ENCODE measurements at regions not wholly inside any gene's neighbourhood (a gene's known extent, or its start where the extent isn't known, plus 50 kb on each side); places are given as distances from the start of the nearest gene placed in this dataset.

DNA sequence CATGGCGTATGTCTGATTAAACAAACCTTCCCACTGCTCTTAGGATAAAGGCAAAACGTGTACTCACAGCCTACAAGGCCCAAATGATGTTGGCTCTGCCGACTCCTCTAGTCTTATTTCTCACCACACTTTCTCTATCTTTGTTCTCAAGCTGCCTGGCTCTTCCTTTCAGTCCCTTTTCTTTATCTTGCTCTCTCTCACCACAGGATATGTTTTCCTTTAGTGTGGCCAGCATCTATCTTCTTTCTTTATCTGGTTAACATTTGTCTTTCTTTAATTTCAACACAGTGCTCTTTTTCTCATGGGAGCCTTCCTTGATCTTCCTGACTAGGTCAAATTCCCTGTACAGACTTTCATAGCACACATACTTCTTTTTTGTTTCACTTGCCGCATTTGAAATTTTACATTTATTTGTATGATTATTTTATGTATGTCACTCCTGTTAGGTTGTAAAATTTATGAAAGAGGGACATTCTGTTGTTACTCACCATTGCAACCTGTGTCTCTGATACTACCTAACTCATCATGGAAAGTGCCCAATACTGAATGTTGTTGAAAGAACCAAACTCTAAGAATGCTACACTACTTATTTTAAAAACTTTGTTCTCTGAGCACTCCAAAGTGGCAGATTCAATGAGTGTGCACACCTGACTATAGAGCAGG lies 328.9 kb upstream of the CBLB start:
- ATAC-seq: no peak
- TF ChIP-seq ZFP30 (CRISPR knock-in tag; IDR thresholded peaks at IDR 0.05) (no peak), ZNF565 (CRISPR knock-in tag; conservative IDR thresholded peaks at IDR 0.05; ENCODE audit: low read depth) (no peak), ARNTL (CRISPR knock-in tag; IDR thresholded peaks at IDR 0.05; ENCODE audit: borderline replicate concordance, low read depth) (no peak), ZNF70 (CRISPR knock-in tag; IDR thresholded peaks at IDR 0.05) (no peak), TOX (CRISPR knock-in tag; IDR thresholded peaks at IDR 0.05; ENCODE audit: borderline replicate concordance) (no peak), BACH2 (CRISPR knock-in tag; IDR thresholded peaks at IDR 0.05; ENCODE audit: borderline replicate concordance) (no peak), ZC3H10 (CRISPR knock-in tag; IDR thresholded peaks at IDR 0.05) (no peak), TCF4 (CRISPR knock-in tag; IDR thresholded peaks at IDR 0.05; ENCODE audit: borderline replicate concordance) (no peak)
- TF ChIP-seq, protein P1, sequence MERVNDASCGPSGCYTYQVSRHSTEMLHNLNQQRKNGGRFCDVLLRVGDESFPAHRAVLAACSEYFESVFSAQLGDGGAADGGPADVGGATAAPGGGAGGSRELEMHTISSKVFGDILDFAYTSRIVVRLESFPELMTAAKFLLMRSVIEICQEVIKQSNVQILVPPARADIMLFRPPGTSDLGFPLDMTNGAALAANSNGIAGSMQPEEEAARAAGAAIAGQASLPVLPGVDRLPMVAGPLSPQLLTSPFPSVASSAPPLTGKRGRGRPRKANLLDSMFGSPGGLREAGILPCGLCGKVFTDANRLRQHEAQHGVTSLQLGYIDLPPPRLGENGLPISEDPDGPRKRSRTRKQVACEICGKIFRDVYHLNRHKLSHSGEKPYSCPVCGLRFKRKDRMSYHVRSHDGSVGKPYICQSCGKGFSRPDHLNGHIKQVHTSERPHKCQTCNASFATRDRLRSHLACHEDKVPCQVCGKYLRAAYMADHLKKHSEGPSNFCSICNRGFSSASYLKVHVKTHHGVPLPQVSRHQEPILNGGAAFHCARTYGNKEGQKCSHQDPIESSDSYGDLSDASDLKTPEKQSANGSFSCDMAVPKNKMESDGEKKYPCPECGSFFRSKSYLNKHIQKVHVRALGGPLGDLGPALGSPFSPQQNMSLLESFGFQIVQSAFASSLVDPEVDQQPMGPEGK (CRISPR knock-in tag; IDR thresholded peaks at IDR 0.05; ENCODE audit: borderline replicate concordance): no peak

DNA sequence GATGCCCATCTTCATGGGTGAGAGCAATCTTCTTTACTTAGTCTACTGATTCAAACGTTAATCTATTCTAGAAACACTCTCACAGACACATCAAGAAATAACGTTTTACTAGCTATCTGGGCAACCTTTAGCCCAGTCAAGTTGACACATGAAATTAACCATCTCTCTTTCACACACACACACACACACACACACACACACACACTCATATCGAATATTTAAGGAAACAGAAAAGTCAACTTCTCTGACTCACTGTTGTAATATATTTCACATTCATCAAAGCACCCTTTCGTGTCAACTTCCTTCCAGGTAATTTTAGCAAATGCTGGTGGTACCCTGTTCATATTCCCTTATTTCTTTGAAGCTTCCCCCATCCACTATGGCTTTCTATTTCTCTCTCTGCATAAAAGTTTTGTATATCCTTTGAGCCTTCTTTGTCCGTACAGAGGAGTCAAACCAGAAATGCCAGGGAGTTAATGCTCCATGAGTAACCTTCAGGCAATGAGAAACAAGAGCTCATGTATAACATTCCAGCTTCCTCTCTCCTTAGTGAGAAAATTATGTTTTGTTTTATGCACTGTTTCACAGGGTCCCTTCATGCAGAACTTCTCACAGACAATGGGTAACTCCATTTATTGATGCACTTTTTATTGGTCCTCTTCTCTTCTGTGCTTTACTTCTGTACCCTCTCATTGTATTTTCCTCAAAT lies 335.5 kb upstream of the CBLB start:
- TF ChIP-seq PPARA (CRISPR knock-in tag; IDR thresholded peaks at IDR 0.05; ENCODE audit: borderline replicate concordance): no peak
- no peak for TF ChIP-seq BACH2 (CRISPR knock-in tag; IDR thresholded peaks at IDR 0.05; ENCODE audit: borderline replicate concordance)
- TF ChIP-seq ZNF8 (CRISPR knock-in tag; IDR thresholded peaks at IDR 0.05): no peak
- no peak for TF ChIP-seq ZFP3 (CRISPR knock-in tag; IDR thresholded peaks at IDR 0.05)
- TF ChIP-seq RARB (CRISPR knock-in tag; IDR thresholded peaks at IDR 0.05): no peak
- TF ChIP-seq, protein P2, sequence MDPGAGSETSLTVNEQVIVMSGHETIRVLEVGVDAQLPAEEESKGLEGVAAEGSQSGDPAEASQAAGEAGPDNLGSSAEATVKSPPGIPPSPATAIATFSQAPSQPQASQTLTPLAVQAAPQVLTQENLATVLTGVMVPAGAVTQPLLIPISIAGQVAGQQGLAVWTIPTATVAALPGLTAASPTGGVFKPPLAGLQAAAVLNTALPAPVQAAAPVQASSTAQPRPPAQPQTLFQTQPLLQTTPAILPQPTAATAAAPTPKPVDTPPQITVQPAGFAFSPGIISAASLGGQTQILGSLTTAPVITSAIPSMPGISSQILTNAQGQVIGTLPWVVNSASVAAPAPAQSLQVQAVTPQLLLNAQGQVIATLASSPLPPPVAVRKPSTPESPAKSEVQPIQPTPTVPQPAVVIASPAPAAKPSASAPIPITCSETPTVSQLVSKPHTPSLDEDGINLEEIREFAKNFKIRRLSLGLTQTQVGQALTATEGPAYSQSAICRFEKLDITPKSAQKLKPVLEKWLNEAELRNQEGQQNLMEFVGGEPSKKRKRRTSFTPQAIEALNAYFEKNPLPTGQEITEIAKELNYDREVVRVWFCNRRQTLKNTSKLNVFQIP (CRISPR knock-in tag; IDR thresholded peaks at IDR 0.05; ENCODE audit: borderline replicate concordance, low read depth): no peak
- TF ChIP-seq, protein P3, sequence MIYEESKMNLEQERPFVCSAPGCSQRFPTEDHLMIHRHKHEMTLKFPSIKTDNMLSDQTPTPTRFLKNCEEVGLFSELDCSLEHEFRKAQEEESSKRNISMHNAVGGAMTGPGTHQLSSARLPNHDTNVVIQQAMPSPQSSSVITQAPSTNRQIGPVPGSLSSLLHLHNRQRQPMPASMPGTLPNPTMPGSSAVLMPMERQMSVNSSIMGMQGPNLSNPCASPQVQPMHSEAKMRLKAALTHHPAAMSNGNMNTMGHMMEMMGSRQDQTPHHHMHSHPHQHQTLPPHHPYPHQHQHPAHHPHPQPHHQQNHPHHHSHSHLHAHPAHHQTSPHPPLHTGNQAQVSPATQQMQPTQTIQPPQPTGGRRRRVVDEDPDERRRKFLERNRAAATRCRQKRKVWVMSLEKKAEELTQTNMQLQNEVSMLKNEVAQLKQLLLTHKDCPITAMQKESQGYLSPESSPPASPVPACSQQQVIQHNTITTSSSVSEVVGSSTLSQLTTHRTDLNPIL (CRISPR knock-in tag; IDR thresholded peaks at IDR 0.05; ENCODE audit: low read depth): no peak
- TF ChIP-seq, protein P4, sequence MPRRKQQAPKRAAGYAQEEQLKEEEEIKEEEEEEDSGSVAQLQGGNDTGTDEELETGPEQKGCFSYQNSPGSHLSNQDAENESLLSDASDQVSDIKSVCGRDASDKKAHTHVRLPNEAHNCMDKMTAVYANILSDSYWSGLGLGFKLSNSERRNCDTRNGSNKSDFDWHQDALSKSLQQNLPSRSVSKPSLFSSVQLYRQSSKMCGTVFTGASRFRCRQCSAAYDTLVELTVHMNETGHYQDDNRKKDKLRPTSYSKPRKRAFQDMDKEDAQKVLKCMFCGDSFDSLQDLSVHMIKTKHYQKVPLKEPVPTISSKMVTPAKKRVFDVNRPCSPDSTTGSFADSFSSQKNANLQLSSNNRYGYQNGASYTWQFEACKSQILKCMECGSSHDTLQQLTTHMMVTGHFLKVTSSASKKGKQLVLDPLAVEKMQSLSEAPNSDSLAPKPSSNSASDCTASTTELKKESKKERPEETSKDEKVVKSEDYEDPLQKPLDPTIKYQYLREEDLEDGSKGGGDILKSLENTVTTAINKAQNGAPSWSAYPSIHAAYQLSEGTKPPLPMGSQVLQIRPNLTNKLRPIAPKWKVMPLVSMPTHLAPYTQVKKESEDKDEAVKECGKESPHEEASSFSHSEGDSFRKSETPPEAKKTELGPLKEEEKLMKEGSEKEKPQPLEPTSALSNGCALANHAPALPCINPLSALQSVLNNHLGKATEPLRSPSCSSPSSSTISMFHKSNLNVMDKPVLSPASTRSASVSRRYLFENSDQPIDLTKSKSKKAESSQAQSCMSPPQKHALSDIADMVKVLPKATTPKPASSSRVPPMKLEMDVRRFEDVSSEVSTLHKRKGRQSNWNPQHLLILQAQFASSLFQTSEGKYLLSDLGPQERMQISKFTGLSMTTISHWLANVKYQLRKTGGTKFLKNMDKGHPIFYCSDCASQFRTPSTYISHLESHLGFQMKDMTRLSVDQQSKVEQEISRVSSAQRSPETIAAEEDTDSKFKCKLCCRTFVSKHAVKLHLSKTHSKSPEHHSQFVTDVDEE (CRISPR knock-in tag; IDR thresholded peaks at IDR 0.05): no peak
- no peak for TF ChIP-seq ZFP30 (CRISPR knock-in tag; IDR thresholded peaks at IDR 0.05)
- TF ChIP-seq CSDC2 (CRISPR knock-in tag; IDR thresholded peaks at IDR 0.05): no peak
- no peak for TF ChIP-seq ZC3H10 (CRISPR knock-in tag; IDR thresholded peaks at IDR 0.05)
- no peak for TF ChIP-seq ARNTL (CRISPR knock-in tag; IDR thresholded peaks at IDR 0.05; ENCODE audit: borderline replicate concordance, low read depth)
- no peak for TF ChIP-seq ZNF565 (CRISPR knock-in tag; conservative IDR thresholded peaks at IDR 0.05; ENCODE audit: low read depth)
- TF ChIP-seq, protein P1 (CRISPR knock-in tag; IDR thresholded peaks at IDR 0.05; ENCODE audit: borderline replicate concordance): no peak
- TF ChIP-seq, protein P5, sequence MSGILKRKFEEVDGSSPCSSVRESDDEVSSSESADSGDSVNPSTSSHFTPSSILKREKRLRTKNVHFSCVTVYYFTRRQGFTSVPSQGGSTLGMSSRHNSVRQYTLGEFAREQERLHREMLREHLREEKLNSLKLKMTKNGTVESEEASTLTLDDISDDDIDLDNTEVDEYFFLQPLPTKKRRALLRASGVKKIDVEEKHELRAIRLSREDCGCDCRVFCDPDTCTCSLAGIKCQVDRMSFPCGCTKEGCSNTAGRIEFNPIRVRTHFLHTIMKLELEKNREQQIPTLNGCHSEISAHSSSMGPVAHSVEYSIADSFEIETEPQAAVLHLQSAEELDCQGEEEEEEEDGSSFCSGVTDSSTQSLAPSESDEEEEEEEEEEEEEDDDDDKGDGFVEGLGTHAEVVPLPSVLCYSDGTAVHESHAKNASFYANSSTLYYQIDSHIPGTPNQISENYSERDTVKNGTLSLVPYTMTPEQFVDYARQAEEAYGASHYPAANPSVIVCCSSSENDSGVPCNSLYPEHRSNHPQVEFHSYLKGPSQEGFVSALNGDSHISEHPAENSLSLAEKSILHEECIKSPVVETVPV (CRISPR knock-in tag; IDR thresholded peaks at IDR 0.05): no peak
- TF ChIP-seq TCF4 (CRISPR knock-in tag; IDR thresholded peaks at IDR 0.05; ENCODE audit: borderline replicate concordance): no peak
- TF ChIP-seq TOX (CRISPR knock-in tag; IDR thresholded peaks at IDR 0.05; ENCODE audit: borderline replicate concordance): no peak
- ATAC-seq: no peak

All from SK-N-SH treated with all-trans-retinoic acid at 6 μM for 48 hours (cell line).